GM21723 (cell line): ENCODE measurements at regions not wholly inside any gene's neighbourhood (a gene's known extent, or its start where the extent isn't known, plus 50 kb on each side); places are given as distances from the start of the nearest gene placed in this dataset.

Source experiments
- ATAC-seq: cut with Tn5 transposase; IDR thresholded peaks from one replicate; pipeline ENCODE4 v1.9.1; 2021; ENCODE audit warnings: mild to moderate bottlenecking, moderate library complexity; ENCODE audit not compliant: unreplicated experiment

DNA sequence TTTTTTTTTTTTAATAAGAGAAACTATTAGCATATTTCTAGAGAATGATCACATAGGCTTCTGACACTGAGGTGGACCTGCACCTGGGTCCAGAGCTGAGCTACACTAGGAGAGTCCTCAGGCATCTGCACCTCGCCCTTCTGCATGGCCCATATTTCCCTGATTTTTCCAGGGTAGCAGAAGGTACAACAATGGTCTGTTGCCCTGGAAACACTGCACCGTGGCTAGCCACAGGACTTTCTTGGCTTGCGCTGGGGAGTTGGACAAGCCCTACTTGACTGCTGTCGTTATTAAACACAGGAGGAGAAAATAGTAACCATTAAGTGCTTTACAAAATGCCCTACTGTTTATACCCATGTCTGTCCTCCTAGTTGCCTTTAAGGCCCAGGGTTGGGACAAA, 615.7 kb upstream of the MEF2C start:
- ATAC-seq = no peak

DNA sequence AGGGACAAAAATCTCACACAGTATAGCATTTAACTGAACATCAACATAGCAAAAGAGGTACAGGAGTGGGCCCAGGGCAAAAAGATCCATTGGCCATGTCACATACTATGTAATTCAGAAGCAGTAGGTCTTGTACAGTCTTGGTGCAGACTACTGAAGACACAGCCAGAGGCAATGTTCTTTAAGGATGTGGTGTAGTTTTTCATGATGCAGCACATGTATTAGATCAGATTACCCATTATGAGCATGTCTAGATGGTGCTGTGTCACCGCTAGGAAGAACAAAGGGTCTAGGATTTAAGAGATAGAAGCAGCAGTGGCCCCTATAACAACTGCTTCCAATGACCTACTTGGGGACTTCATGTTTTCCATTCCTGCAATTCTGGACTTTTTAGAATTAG, 610.4 kb upstream of the MEF2C start:
- no peak for ATAC-seq

DNA sequence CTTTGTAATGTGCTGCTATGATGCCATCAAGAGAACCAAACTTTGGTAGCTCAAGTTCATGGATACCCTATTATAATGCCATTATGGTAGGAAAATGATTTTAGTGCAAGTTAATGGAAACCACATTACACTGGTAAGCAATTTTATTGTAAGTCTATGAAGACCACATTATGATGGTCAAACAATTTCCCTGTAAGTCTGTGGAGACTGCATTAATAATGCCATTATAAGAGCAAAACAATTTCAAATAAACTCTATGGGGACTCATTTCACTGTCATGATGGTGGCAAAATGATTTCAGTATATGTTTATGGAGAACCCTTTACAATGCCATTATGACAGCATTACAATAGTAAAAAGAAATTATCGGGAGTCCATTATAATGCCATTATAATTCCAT, 602.0 kb upstream of the MEF2C start:
- ATAC-seq = no peak

DNA sequence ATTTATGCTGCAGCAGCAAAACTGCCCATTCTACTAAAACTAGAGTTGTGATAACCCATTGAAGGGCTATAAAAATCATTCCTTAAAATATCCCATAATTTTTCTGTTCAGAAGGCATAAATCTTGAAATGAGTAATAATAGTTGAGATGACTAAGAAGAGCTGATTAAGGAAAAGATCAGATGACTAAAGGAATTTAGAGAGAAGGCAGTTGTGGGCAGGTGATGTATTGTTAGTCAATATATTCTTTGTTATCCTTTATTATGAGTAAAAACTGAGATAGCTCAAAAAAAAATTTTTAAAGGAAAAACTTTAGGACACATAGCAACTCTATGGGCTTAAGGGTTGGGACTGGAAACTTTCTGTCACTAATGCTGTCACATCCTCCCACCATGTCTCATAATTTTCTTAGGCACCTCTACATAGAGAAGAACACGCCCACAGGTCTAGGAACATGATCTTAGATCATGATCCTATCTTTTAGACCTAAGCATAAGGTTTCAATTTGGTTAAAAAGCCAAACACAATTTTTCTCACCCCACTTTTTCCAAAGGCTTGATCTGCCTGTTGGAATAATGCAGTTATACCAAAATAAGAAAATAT, 597.5 kb upstream of the MEF2C start:
- no peak for ATAC-seq

GRCh38 chr5:89478851-89479250, 595.9 kb upstream of the MEF2C start:
- ATAC-seq = no peak

DNA sequence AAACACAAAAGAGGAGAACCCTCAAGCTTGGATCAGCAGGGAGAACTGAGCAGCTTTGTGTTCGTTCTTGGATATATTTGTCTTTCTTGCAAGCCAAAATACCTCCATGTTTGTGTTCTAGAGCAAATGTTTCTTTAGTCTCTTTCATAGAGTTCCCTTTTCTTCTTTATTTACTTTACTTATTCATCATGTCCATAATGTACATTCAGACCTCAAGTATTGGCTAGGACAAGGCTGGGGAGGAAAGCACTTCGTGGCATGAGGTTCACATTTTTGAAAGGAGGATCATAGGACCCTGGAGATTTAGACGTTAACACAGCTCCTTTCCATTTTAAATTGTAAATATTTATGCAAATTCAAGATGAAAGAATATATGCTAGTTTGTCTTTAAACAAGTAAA, 590.2 kb upstream of the MEF2C start:
- ATAC-seq = no peak

DNA sequence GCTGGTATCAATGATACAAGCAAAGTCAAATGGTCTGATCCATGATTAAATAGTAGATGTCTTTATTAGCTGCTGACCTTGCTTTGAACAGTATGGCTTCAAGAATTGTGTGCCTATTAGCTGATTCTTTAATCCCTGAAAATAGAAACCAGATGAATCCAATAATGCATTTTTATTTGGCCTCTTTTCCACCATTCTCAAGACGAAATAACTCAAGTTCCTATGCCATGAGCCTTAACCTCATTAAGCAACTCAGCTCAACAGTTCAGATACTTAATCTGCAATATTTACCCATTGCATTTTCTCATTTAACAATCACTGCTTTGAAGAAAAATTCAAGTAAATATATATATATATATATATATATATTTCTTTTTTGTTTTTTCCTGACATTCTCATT, 588.6 kb upstream of the MEF2C start:
- no peak for ATAC-seq

DNA sequence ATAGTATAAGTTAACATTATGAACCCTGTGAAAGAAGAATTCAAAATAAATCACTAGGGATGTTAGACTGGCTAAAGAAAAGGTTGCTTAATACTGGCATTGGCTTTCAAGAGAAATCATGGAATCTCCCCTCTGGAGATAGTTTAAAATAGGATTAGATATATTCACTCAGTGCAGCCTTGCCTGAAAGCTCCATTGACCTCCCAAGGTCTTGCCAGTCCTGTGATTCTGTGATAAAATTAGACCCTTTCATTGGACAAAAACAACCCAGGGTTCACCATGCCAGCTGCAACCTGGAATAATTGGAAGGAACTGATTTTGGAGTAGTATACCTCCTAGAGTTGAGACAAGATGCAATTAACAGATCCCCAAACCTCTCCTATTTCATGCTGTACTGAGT, 588.1 kb upstream of the MEF2C start:
- ATAC-seq = no peak

DNA sequence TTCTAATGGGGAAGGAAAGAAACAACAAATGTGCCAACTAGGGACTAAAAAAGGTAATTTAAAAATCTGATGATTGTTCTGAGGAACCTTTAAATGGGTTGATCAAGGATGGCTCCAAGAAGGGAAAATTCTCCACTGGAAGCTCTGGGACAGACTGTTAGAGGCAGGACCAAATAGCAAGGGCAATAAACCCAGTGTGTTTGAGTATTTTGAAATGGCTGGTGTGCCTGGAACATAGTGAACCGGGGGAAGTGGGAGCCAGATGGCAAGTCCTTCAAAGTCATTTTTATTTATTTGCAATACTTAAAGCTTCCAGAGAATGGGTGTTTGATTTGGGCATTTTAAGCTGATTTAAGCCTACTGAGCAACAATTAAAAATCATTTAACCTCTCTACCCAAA, 587.7 kb upstream of the MEF2C start:
- no peak for ATAC-seq

- ATAC-seq = no peak
Observed at GRCh38 chr5:89458332-89458656, 575.3 kb upstream of the MEF2C start.

DNA sequence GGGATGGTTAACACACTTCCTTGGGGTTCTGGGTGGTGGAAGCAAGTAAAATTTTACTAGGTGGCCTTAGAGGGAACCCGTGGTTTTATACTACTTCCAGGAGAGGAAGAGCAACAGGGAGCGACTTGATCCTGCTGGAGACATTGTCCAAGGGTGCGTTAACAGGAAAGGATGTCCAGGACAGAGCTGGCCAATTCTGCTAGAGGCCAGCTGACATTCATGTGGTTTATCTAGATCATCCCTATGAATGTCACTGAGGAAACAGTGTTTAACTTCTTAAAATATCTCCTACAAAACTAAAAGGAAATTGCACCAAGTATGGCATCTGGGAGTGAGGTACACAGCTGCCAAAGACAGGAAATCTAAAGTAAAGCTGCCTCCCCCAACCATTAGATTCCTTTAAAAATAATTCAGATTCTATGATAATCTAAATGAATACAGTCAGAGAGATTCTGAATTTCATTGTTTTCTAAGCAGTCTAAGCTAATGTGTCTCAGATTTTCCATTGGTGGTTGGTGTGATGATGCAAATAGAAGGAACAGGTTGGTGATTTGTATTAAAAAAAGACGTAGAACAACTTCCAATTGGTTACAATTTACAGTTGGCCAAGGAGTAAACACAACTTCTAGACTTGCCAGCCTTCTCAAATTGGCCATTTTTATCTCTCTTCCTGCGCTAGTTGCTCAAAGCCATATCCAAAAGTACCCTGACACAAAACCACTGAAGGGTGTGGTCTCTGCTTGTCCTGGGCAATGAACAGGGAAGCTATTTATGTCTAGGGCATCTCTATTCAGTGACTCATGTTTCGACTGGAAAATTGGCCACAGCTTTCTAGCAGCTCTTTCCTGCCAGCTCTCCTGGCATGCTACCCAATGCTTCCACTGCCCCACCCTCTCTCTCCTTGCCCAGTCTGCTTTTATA, 574.7 kb upstream of the MEF2C start:
- no peak for ATAC-seq

DNA sequence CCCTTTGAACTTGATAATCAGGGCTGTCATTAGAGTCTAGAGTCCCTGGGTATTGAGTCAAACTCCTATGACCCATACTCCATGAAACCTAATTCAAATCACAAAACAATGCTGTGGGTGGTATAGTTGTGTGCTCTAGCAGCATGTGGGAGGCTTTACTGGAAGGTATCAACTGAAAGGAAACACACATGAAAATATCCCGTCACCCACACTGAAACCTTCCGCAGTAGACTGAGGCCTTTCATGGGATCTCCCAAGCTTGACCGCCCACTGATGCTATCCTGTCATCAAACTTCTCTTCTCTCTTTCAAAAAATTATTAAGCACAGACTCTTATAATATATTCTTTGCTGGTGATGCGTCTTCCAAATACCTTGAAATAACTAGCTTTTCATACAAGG, 569.1 kb upstream of the MEF2C start:
- ATAC-seq = no peak

- no peak for ATAC-seq
Observed at GRCh38 chr5:89451263-89451662, 568.3 kb upstream of the MEF2C start.

DNA sequence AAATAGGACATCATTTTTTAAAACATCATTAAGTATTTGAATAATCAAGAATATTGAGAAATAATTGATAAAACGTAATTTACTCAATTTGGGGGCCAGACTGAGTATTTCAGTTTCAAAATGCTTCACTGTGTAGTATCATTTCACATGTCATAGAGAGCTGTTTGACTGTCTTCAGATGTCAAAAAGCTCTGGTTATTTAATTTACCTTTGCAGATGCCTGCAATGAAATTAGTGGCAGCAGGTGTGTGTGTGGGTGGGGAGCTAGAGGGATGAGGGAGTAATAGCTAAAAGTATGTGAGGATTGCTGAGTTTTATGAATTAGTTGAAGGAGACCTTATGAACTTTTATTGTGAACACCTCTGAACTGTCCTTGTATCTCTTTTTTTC, 567.2 kb upstream of the MEF2C start:
- no peak for ATAC-seq

- no peak for ATAC-seq
Observed at GRCh38 chr5:89449392-89450148, 566.6 kb upstream of the MEF2C start.

- ATAC-seq = no peak
Observed at GRCh38 chr5:89447027-89447426, 564.0 kb upstream of the MEF2C start.

DNA sequence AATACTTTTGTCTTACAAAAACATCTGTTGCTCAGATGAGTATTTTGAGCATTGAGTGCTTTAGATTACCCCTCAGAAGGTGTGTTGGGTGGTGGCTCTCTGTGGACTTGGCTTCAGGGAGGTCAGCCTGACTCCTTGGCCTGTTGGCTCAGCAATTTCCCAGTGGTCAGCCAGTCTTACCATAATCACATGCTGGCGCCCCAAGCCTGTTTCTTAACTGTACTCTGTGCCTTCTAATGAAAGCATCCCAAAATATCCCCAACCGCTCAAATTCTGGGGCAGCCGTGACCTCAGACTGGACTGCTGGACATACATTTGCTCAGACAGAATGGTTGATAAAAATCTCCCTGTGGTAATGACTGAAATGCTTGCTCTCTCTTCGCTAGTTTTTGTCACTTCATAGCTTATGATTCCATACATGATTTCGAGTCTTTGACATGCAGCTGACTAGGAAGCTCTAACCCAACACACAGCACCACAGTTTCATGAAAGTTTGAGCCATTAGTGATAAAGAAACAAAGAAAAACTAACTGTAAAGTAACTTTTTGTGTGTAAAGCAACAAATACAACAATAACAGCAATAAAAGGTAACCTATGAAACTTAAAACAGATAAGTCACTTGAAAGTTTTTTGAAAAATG, 562.2 kb upstream of the MEF2C start:
- no peak for ATAC-seq

GRCh38 chr5:89444088-89444487, 561.1 kb upstream of the MEF2C start:
- no peak for ATAC-seq

DNA sequence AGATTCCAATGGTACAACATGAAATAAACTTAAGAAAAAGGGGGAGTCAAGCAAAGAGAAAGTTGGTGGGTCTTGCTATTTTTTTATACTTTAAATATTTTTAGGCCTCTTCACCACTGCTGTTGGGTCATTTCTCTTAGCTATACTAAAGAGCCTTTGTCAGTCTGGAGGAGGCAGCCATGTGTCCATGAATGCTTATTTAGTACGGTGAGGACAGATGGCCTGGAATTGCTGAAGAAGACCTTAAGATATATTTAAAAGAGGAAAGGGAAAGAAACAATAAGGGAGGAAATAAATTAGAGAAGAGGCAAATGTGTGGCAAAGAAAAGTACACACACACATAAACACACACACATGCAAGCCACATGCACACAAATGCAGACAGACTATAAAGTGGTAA, 560.5 kb upstream of the MEF2C start:
- no peak for ATAC-seq

GRCh38 chr5:89441965-89442364, 559.0 kb upstream of the MEF2C start:
- no peak for ATAC-seq

- no peak for ATAC-seq
Observed at GRCh38 chr5:89440670-89441069, 557.7 kb upstream of the MEF2C start.
